ENCODE measurements at regions not wholly inside any gene's neighbourhood (a gene's known extent, or its start where the extent isn't known, plus 50 kb on each side); places are given as distances from the start of the nearest gene placed in this dataset.

- no peaks in the 10 kb centered on the region for H3K9me2 ChIP-seq (replicated peaks; ENCODE audit: insufficient read depth, low read length)
- H3K9me3 ChIP-seq (ENCODE audit: insufficient read depth, low read length): no peaks in the 10 kb centered on the region
- no peak overlapping the region for H2AFZ ChIP-seq (ENCODE audit: low read depth, low read length, severe bottlenecking)
- H3K4me3 ChIP-seq (ENCODE audit: insufficient read depth, low read length, poor library complexity, severe bottlenecking): no peak overlapping the region
- H3K79me2 ChIP-seq (ENCODE audit: insufficient read depth, low read length): no peaks in the 10 kb centered on the region
- H3K27ac ChIP-seq (ENCODE audit: low read depth, low read length): no peak overlapping the region
- H3K4me2 ChIP-seq (ENCODE audit: low read depth, low read length, poor library complexity, severe bottlenecking): no peak overlapping the region
- TF ChIP-seq EZH2phosphoT487 (conservative IDR thresholded peaks at IDR 0.05; ENCODE audit: low read length): no peak
- TF ChIP-seq, protein P1, sequence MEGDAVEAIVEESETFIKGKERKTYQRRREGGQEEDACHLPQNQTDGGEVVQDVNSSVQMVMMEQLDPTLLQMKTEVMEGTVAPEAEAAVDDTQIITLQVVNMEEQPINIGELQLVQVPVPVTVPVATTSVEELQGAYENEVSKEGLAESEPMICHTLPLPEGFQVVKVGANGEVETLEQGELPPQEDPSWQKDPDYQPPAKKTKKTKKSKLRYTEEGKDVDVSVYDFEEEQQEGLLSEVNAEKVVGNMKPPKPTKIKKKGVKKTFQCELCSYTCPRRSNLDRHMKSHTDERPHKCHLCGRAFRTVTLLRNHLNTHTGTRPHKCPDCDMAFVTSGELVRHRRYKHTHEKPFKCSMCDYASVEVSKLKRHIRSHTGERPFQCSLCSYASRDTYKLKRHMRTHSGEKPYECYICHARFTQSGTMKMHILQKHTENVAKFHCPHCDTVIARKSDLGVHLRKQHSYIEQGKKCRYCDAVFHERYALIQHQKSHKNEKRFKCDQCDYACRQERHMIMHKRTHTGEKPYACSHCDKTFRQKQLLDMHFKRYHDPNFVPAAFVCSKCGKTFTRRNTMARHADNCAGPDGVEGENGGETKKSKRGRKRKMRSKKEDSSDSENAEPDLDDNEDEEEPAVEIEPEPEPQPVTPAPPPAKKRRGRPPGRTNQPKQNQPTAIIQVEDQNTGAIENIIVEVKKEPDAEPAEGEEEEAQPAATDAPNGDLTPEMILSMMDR (IDR thresholded peaks at IDR 0.05; ENCODE audit: insufficient read depth, low read length, poor library complexity, severe bottlenecking): no peak
- no peaks in the 10 kb centered on the region for H3K36me3 ChIP-seq (ENCODE audit: low read length)
- no peaks in the 10 kb centered on the region for H3K27me3 ChIP-seq (ENCODE audit: low read length)
- H4K20me1 ChIP-seq (ENCODE audit: low read depth, low read length): no peaks in the 10 kb centered on the region
- H3K9ac ChIP-seq (ENCODE audit: low read length): no peak overlapping the region
- no peaks in the 10 kb centered on the region for H3F3A ChIP-seq (ENCODE audit: insufficient read depth)
Measured at GRCh38 chr7:41046776-41047175, 656.1 kb downstream of the INHBA start.

GRCh38 chr7:41046221-41046761, 656.6 kb downstream of the INHBA start:
- Histone ChIP-seq H3K36me3 (ENCODE audit: low read length) (no peaks in the 10 kb centered on the region), H3K9ac (ENCODE audit: low read length) (no peak overlapping the region), H3K9me2 (replicated peaks; ENCODE audit: insufficient read depth, low read length) (no peaks in the 10 kb centered on the region), H3K4me3 (ENCODE audit: insufficient read depth, low read length, poor library complexity, severe bottlenecking) (no peak overlapping the region), H3K27me3 (ENCODE audit: low read length) (no peaks in the 10 kb centered on the region), H3K9me3 (ENCODE audit: insufficient read depth, low read length) (no peaks in the 10 kb centered on the region), H4K20me1 (ENCODE audit: low read depth, low read length) (no peaks in the 10 kb centered on the region), H3K27ac (ENCODE audit: low read depth, low read length) (no peak overlapping the region), H3F3A (ENCODE audit: insufficient read depth) (no peaks in the 10 kb centered on the region), H3K79me2 (ENCODE audit: insufficient read depth, low read length) (no peaks in the 10 kb centered on the region), H3K4me2 (ENCODE audit: low read depth, low read length, poor library complexity, severe bottlenecking) (no peak overlapping the region), H2AFZ (ENCODE audit: low read depth, low read length, severe bottlenecking) (no peak overlapping the region)
- TF ChIP-seq, protein P1 (IDR thresholded peaks at IDR 0.05; ENCODE audit: insufficient read depth, low read length, poor library complexity, severe bottlenecking): no peak
- no peak for TF ChIP-seq EZH2phosphoT487 (conservative IDR thresholded peaks at IDR 0.05; ENCODE audit: low read length)

DNA sequence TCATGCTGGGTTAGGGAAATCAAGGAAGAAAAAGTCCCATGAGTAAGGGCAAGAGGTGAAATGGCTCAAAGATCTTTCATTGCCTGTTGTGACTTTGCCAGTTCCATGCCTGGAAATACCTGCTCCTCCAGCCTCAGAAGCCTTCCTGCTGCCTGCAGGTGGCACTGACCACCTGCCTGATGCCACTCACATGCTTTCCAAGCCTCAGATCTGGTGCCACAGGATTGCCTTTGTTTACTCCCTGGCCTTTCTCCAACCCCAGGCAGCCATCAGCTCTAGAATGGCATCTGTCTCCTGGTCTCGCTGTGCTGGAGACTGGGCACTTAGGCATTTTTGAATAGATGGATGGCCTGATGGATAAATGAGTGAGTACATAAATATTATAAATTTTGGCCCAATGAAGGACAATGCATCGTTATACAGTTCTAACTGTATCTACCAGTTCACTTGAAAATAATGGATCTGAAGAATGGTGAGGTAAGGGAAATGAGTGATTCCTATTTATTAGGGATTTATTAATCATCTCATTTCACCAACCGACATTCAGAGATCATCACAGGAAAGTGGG, 657.2 kb downstream of the INHBA start:
- H3K9me2 ChIP-seq (replicated peaks; ENCODE audit: insufficient read depth, low read length): no peaks in the 10 kb centered on the region
- H3K27me3 ChIP-seq (ENCODE audit: low read length): no peaks in the 10 kb centered on the region
- H3K4me2 ChIP-seq (ENCODE audit: low read depth, low read length, poor library complexity, severe bottlenecking): no peak overlapping the region
- H3F3A ChIP-seq (ENCODE audit: insufficient read depth): no peaks in the 10 kb centered on the region
- no peaks in the 10 kb centered on the region for H3K36me3 ChIP-seq (ENCODE audit: low read length)
- no peak overlapping the region for H3K4me3 ChIP-seq (ENCODE audit: insufficient read depth, low read length, poor library complexity, severe bottlenecking)
- no peak overlapping the region for H3K27ac ChIP-seq (ENCODE audit: low read depth, low read length)
- no peak overlapping the region for H3K9ac ChIP-seq (ENCODE audit: low read length)
- H3K79me2 ChIP-seq (ENCODE audit: insufficient read depth, low read length): no peaks in the 10 kb centered on the region
- H4K20me1 ChIP-seq (ENCODE audit: low read depth, low read length): no peaks in the 10 kb centered on the region
- H3K9me3 ChIP-seq (ENCODE audit: insufficient read depth, low read length): no peaks in the 10 kb centered on the region
- TF ChIP-seq, protein P1 (IDR thresholded peaks at IDR 0.05; ENCODE audit: insufficient read depth, low read length, poor library complexity, severe bottlenecking): no peak
- no peak for TF ChIP-seq EZH2phosphoT487 (conservative IDR thresholded peaks at IDR 0.05; ENCODE audit: low read length)
- no peak overlapping the region for H2AFZ ChIP-seq (ENCODE audit: low read depth, low read length, severe bottlenecking)

All from SU-DHL-6 (cell line).